Keratinocyte (primary cell): ENCODE measurements at regions not wholly inside any gene's neighbourhood (a gene's known extent, or its start where the extent isn't known, plus 50 kb on each side); places are given as distances from the start of the nearest gene placed in this dataset.

Experiments used
- DNase-seq: peaks from one replicate; pipeline ENCODE4 v3.0.0-alpha.2; 2011; ENCODE audit warnings: low read depth, missing footprints, low spot score
- FAIRE-seq: peaks from 2 replicates; lab custom pipeline; 2011; peaks lifted over from hg19 to GRCh38; lab: Jason Lieb, UNC
- H2AFZ ChIP-seq: 2 replicates; pipeline ENCODE4 v1.6.0; 2012; ENCODE audit warnings: low read length, control low read depth, inconsistent platforms; ENCODE audit not compliant: control insufficient read depth
- H3K27ac ChIP-seq: 2 replicates; pipeline ENCODE4 v1.5.1; 2011; ENCODE audit warnings: low read length; ENCODE audit not compliant: control insufficient read depth, insufficient read depth
- H3K27me3 ChIP-seq: 3 replicates; pipeline ENCODE4 v1.6.0; 2011; ENCODE audit warnings: low read length; ENCODE audit not compliant: control insufficient read depth, insufficient read depth; ENCODE audit errors: extremely low read depth
- H3K36me3 ChIP-seq, 2 experiments: 2 replicates in 1 of 2; 3 replicates in 1 of 2; pipeline ENCODE4 v1.5.1; 2011; ENCODE audit warnings: low read length in 2 of 2, mild to moderate bottlenecking in 1 of 2; ENCODE audit not compliant: control insufficient read depth in 2 of 2, insufficient read depth in 2 of 2; ENCODE audit errors: extremely low read depth in 1 of 2
- H3K4me1 ChIP-seq: 3 replicates; pipeline ENCODE4 v1.5.1; 2011; ENCODE audit warnings: low read length; ENCODE audit not compliant: control insufficient read depth, insufficient read depth; ENCODE audit errors: extremely low read depth
- H3K4me2 ChIP-seq: 3 replicates; pipeline ENCODE4 v1.6.0; 2011; ENCODE audit warnings: low read depth, low read length; ENCODE audit not compliant: control insufficient read depth, insufficient read depth; ENCODE audit errors: extremely low read depth
- H3K4me3 ChIP-seq, 3 experiments: fragments of 200-600 bp in 1 of 3; sonication (generic) in 1 of 3; 2 replicates in 2 of 3; 3 replicates in 1 of 3; pipeline ENCODE4 v1.5.1; 2011 to 2016; ENCODE audit warnings: low read length in 3 of 3, mild to moderate bottlenecking in 3 of 3, control low read depth in 2 of 3, inconsistent platforms in 1 of 3, low read depth in 1 of 3, mixed read lengths in 1 of 3, mixed run types in 1 of 3, moderate library complexity in 1 of 3; ENCODE audit not compliant: control insufficient read depth in 2 of 3, insufficient read depth in 2 of 3; ENCODE audit errors: extremely low read depth in 1 of 3
- H3K79me2 ChIP-seq: 2 replicates; pipeline ENCODE4 v1.6.0; 2012; ENCODE audit warnings: low read length; ENCODE audit not compliant: control insufficient read depth, insufficient read depth
- H3K9ac ChIP-seq: 3 replicates; pipeline ENCODE4 v1.6.0; 2011; ENCODE audit warnings: low read length; ENCODE audit not compliant: control insufficient read depth, insufficient read depth; ENCODE audit errors: extremely low read depth
- H3K9me1 ChIP-seq: 3 replicates; pipeline ENCODE4 v1.6.0; 2011; ENCODE audit warnings: low read length; ENCODE audit not compliant: control insufficient read depth, insufficient read depth; ENCODE audit errors: extremely low read depth
- H3K9me3 ChIP-seq: 2 replicates; pipeline ENCODE4 v1.5.1; 2012; ENCODE audit warnings: low read depth, low read length; ENCODE audit not compliant: control insufficient read depth
- H4K20me1 ChIP-seq: 3 replicates; pipeline ENCODE4 v1.6.0; 2011; ENCODE audit warnings: low read length; ENCODE audit not compliant: control insufficient read depth, insufficient read depth; ENCODE audit errors: extremely low read depth
- CTCF ChIP-seq, 3 experiments: IDR thresholded peaks in 1 of 3; conservative IDR thresholded peaks in 1 of 3; optimal IDR thresholded peaks in 1 of 3; 2 replicates in 2 of 3; 3 replicates in 1 of 3; pipeline versions ENCODE3 to v1.5.1; 2011; ENCODE audit warnings: low read length in 3 of 3, mild to moderate bottlenecking in 3 of 3, moderate library complexity in 2 of 3, control low read depth in 1 of 3, inconsistent platforms in 1 of 3; ENCODE audit not compliant: insufficient read depth in 2 of 3; ENCODE audit errors: extremely low read depth in 1 of 3
- EZH2 ChIP-seq: IDR thresholded peaks from one replicate; pipeline ENCODE4 v1.6.1; 2012; ENCODE audit warnings: inconsistent platforms, mild to moderate bottlenecking, low read length, moderate library complexity
- dilution Hi-C: fragments of 300-500 bp; cut with MboI; formaldehyde crosslinking; loops from one replicate; pipeline ENCODE4 v1.7.0; 2020; ENCODE audit warnings: low sequenced_read_pairs; ENCODE audit not compliant: extremely low pct_ligation_motif_present

DNA sequence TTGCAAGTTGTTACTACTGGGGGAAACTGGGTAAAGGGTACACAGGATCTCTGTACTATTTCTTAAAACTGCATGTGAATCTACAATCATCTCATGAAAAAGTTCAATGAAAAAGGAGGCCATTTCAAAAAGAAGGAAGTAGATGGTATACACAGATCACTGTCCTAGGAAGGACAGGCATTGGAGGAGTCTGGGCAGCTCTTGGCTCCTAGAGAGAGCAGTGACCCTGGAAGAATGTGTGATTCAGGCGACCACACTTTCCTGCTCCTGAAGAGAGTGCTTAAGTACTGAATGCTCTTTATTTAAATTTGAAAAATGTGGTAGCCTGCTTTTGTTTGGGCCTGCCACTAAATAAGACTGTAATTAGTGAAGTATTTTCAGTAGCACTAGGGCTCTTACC, 318.1 kb upstream of the CASK start:
- Histone ChIP-seq H3K4me3 (no peak overlapping the region), H3K4me2 (no peak overlapping the region), H3K36me3 (no peaks in the 10 kb centered on the region), H2AFZ (no peak overlapping the region), H3K4me1 (no peaks in the 10 kb centered on the region), H3K9me1 (no peaks in the 10 kb centered on the region), H4K20me1 (no peaks in the 10 kb centered on the region), H3K9ac (no peak overlapping the region), H3K27ac (no peak overlapping the region), H3K79me2 (no peaks in the 10 kb centered on the region), H3K9me3 (no peaks in the 10 kb centered on the region), H3K27me3 (no peaks in the 10 kb centered on the region)
- no peak for FAIRE-seq
- no peak for TF ChIP-seq EZH2
- no peak for TF ChIP-seq CTCF (optimal IDR thresholded peaks at IDR 0.05 in 1 of 3, IDR thresholded peaks at IDR 0.05 in 1 of 3, conservative IDR thresholded peaks at IDR 0.05 in 1 of 3; ENCODE audit: extremely low read depth in 1 of 3, insufficient read depth in 2 of 3, low read length in 3 of 3)
- dilution Hi-C loops = no loop called here
- no peak for DNase-seq

DNA sequence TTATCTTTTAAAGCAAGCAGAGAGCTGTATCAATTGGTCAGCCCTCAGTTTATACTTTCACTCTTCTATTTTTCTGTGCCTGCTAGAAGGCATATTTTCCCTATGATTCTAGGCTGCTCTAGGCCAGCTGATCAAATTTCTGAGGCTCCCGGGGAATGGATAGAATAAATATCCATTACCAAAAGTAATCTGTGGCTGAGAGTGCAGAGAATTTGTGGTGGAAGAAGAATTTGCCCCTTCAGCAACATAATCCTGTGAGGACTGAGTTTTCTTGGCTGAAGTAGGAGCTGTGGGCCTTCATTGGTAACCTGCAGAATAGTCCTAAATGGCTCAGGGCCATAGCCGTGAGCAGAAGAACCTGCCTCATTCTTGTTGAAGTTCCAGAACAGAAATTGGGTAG, 314.6 kb upstream of the CASK start:
- Histone ChIP-seq H3K27me3 (no peaks in the 10 kb centered on the region), H3K4me1 (no peaks in the 10 kb centered on the region), H3K4me2 (no peak overlapping the region), H2AFZ (no peak overlapping the region), H3K27ac (no peak overlapping the region), H3K9ac (no peak overlapping the region), H3K79me2 (no peaks in the 10 kb centered on the region), H3K36me3 (no peaks in the 10 kb centered on the region), H4K20me1 (no peaks in the 10 kb centered on the region), H3K4me3 (no peak overlapping the region), H3K9me3 (no peaks in the 10 kb centered on the region), H3K9me1 (no peaks in the 10 kb centered on the region)
- dilution Hi-C loops = no loop called here
- TF ChIP-seq CTCF (optimal IDR thresholded peaks at IDR 0.05 in 1 of 3, IDR thresholded peaks at IDR 0.05 in 1 of 3, conservative IDR thresholded peaks at IDR 0.05 in 1 of 3; ENCODE audit: extremely low read depth in 1 of 3, insufficient read depth in 2 of 3, low read length in 3 of 3) (no peak), EZH2 (no peak)
- DNase-seq = no peak
- no peak for FAIRE-seq
